NCI-H2196 treated with DMSO at 0.1 percent for 48 hours (cell line): ENCODE measurements at regions not wholly inside any gene's neighbourhood (a gene's known extent, or its start where the extent isn't known, plus 50 kb on each side); places are given as distances from the start of the nearest gene placed in this dataset.
"Not testable (repeated sequence)": the region's sequence is repeated elsewhere in the genome, so short reads cannot be mapped to it uniquely, and the experiment has no call there.

ENCODE experiments used
- DNase-seq: peaks from one replicate; lab custom pipeline; 2025; ENCODE audit not compliant: unreplicated experiment; lab: John Stamatoyannopoulos, UW

GRCh38 chr13:83498481-83499190, 383.6 kb downstream of the SLITRK1 start:
- no peak for DNase-seq

DNA sequence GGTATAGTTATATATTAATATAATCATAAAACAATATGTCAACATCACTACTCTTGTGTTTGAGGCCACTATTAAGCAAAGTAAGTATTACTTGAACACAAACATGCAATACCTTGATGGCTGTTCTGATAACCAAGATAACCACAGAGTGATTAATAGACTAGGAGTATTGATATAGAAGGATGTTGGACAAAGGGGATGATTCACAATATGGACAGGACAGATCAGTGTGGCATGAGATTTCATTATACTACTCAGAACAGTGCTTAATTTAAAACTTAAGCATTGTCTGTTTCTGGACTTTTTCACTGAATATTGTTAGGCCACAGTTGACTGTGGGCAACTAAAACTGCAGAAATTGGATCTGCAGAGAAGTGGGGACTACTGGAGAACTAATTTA, 384.2 kb downstream of the SLITRK1 start:
- DNase-seq = no peak

- DNase-seq = no peak
These were observed 385.8 kb downstream of the SLITRK1 start for GRCh38 chr13:83496501-83496900.

DNA sequence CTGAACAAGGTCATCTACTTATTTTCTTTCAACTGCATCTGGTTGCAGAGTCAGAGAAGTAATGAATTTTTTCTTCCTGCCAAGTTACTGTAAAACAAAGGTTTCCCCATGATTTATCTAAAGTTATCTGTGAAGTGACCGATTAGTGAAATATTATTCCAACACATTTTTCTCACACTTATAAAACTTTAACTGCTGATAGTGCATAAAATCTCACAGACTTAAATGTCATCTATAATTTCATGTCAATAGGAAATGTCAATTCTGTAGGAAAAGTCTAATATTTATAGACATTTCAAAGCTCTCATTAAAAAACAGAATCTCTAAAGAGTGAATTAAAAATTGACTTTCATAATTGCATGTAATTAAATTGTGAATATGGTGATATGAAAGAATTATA, 397.2 kb downstream of the SLITRK1 start:
- no peak for DNase-seq

GRCh38 chr13:83471011-83471410, 411.3 kb downstream of the SLITRK1 start:
- DNase-seq = no peak

GRCh38 chr13:83470133-83470797, 412.0 kb downstream of the SLITRK1 start:
- no peak for DNase-seq

- no peak for DNase-seq
These were observed 428.6 kb downstream of the SLITRK1 start for GRCh38 chr13:83453723-83454122.

- DNase-seq = no peak
These were observed 429.0 kb downstream of the SLITRK1 start for GRCh38 chr13:83453300-83453699.

DNA sequence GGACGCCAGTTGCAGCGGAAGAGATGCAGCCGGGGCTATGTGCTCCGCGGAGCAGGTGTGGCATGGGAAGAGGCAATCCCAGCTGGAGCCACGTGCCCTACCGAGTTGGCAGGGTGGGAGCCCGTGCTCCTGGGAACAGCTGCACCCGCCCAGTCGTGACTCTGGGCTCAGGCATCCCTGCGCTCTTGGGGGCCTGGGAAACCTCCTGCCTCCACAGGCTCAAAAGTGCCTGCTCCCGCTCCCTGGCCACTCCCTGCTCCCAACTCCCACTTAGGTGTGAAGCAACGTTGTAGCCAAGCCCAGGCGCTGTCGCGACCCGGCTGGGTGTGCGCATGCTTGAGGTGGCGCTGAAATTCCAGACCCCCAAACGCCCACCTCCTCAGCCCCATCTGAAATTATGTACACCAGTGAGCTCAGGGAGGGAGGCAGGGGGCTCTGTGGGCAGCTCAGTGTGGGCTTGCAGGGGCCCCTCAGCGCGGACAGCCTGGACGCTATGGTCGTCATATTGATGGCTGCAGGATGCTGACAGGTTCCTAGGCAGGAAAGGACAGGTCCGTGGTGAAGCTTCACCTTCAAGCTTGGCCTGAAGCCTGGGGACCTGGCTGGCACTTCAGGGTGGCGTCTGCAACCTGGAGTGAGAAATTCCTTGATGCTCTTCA, 429.9 kb downstream of the SLITRK1 start:
- no peak for DNase-seq

DNA sequence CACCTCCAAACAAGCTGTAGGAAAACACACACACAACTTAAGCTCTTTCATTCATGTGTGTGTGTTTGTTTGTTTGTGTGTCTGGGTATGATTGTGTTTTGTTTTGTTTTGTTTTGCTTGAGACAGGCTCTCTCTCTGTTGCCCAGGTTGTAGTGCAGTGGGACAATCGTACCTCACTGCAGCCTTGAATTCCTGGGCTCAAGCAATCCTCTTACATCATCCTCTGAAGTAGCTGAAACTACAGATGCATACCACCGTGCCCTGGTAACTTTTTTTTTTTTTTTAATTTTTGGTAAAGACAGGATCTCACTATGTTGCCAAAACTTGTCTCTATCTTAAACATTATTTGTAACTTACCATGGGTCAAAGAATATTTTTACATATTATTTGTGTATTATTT, 431.7 kb downstream of the SLITRK1 start:
- no peak for DNase-seq

DNA sequence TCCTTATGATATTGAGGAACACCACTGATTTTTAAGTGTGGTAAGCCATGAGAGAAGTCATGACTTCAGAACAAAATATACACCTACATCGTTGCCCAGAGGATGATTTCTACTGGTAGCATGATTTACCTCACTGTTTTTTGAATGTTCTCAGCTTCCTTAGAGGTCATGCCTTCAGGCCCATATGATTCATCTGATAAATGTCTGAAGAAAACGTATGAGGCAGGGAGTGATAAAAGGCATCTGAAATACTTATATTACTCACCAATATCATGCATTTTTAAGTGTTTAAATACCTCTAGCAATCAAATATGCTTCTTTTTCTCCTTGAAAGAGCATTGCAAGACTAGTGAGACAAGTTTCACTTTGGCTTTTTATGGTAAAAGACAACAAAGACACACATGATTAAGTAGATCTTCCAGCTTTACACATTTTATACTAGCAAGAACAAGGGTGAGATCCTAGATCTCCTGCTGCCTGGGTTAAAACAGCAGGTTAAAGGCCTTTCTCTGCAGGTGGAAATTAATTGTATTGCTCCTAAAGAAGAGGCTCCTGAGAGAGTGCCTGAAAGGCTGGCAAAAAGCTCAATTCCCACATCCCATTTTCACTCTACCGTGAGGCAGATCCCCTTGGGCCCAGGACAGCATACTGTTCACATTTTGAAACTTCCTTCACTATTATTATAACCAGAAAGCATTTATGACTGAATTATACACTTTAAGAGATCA, 432.4 kb downstream of the SLITRK1 start:
- no peak for DNase-seq

- no peak for DNase-seq
These were observed 441.8 kb downstream of the SLITRK1 start for GRCh38 chr13:83440465-83440864.

DNA sequence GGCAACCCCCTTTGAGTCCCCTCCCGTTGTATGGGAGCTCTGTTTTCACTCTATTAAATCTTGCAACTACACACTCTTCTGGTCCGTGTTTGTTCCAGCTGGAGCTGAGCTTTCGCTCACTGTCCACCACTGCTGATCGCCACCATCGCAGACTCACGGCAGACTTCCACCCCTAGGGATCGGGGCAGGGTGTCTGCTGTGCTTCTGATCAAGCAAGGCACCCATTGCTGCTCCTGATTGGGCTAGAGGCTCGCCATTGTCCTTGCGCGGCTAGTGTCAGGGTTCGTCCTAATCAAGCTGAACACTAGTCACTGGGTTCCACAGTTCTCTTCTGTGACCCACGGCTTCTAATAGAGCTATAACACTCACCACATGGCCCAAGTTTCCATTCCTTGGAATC, 442.8 kb downstream of the SLITRK1 start:
- not testable (repeated sequence) for DNase-seq

DNA sequence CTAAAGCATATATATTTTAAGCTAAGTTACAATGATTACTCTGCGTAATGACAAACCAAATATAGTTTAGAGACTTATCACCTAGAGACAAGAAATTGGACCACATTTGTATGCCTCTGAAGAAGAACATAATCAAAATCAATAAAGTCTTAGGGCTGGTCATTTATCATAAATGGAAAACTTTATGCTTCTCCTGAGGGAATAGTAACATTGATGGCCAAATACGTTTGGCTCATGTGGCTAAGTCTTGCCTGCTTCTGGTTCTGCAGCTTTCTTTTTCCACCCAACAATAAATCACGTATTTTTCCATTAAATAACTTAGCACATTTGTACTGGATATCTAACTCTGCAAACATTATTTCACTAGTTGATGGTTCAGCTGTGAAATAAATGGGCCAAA, 458.4 kb downstream of the SLITRK1 start:
- no peak for DNase-seq

DNA sequence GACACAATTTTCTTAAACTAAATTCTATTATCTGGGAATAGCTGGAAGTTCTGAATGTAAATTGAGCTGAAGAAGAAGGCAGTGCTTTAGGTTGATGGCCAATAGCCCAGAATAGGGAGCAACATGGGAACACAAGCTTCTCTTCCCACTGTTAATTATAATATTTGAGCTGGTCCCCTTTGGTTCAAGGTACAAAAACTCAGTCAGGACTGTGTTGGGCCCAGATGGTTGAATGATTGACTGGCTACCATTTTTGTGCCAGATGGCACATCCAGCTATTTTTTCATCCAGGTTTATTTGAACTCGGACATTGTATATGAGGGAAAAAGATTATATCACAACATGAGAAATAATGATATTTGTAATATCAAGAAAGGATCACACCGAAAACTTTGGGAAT, 458.9 kb downstream of the SLITRK1 start:
- DNase-seq = no peak

DNA sequence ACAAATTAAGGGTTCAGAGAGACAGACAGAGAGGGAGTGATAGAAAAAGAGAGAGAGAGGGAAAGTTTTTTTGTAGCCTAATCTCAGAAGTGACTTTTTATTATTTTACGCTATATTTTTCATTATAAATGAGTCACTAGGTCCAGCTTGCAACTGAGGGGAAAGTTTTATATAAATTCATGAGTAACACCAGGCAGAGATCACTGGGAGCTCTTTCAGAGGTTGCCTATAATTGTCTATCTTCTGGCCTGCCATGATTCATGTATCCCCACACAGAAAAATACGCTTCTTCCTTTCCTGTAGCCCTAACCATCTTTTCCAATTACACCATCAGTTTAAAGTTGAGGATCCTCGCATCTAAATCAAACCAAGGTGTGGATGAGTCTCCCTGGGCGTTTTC, 467.9 kb downstream of the SLITRK1 start:
- no peak for DNase-seq

GRCh38 chr13:83386609-83387008, 495.7 kb downstream of the SLITRK1 start:
- DNase-seq = no peak

DNA sequence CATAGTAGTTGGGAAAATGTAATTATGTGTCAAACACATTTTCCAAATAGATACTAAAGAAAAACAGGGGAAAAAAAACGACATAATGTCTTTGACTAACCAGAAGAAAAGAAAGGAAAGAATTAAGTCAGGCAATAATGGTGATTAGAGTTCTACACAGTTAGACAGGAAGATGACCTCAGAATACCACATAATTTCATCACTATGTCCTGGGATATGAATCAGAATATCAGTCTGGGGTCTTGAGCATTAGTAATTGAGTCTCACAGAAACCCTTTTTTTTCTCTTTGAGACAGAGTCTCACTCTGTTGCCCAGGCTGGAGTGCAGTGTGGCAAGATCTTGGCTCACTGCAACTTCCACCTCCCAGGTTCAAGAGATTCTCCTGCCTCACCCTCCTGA, 503.4 kb downstream of the SLITRK1 start:
- no peak for DNase-seq

DNA sequence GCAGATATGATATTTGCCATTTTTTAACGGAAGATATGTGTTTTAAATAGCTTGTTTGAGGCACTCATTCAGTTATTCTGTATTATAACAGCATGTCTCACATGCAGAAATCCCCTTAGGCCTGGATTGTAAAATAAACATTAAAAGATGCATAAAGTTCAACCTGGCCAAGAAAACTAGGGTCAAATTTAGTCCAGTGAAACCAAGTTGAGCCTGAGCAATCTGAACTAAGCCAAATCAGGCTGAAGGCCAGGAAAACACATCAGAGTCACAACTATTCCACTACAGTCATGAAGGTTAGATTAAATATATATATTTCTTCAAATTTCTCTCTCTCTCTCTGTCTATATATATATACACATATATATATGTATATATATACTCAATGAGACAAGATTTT, 504.8 kb downstream of the SLITRK1 start:
- DNase-seq = no peak

- DNase-seq = no peak
These were observed 509.5 kb downstream of the SLITRK1 start for GRCh38 chr13:83372786-83373185.

- DNase-seq = no peak
These were observed 516.6 kb downstream of the SLITRK1 start for GRCh38 chr13:83365723-83366122.

DNA sequence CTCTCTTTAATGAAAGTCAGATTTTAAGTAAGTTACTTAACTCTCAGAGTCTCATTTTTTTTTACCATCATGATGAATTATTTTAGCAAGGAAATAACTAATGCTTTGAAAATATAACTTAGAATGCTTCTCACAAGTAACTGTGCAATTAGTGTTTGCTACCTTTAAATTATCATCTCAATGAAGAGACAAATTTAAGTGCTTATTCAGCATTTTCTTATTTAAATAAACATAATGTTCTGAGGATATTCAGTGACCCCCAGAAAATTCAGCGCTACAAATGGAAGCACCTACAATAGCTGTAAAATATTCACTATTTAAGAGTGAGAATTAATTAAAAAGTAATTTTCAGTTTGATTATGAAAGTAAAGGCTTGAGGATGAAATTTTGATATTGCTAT, 527.2 kb downstream of the SLITRK1 start:
- DNase-seq = no peak
